HL-60 (cell line): ENCODE measurements at regions not wholly inside any gene's neighbourhood (a gene's known extent, or its start where the extent isn't known, plus 50 kb on each side); places are given as distances from the start of the nearest gene placed in this dataset.

Source experiments
- DNase-seq, 2 experiments: peaks; one replicate each; pipeline ENCODE4 v3.0.0-alpha.2; 2010 to 2020; ENCODE audit warnings: low read depth in 1 of 2, low spot score in 1 of 2
- H3K27ac ChIP-seq: fragments of 250-450 bp; sonication (Bioruptor Pico); replicated peaks from 2 replicates; pipeline ENCODE4 v1.5.1; 2020; ENCODE audit warnings: mild to moderate bottlenecking, moderate library complexity
- H3K27me3 ChIP-seq: fragments of 250-450 bp; sonication (Bioruptor Pico); 2 replicates; pipeline ENCODE4 v1.5.1; 2021; ENCODE audit warnings: mild to moderate bottlenecking, moderate library complexity; ENCODE audit not compliant: insufficient read depth, poor library complexity, severe bottlenecking
- H3K4me3 ChIP-seq: replicated peaks from 2 replicates; pipeline ENCODE4 v1.5.1; 2011; ENCODE audit warnings: mild to moderate bottlenecking, control low read depth, low read length; ENCODE audit not compliant: insufficient read depth
- CTCF ChIP-seq: IDR thresholded peaks from one replicate; pipeline ENCODE4 v1.5.1; 2011; ENCODE audit warnings: low read length, control low read depth, inconsistent platforms; ENCODE audit not compliant: insufficient read depth
- GABPA ChIP-seq: IDR thresholded peaks from 2 replicates; pipeline ENCODE4 v1.6.1; 2012; ENCODE audit warnings: low read depth
- POLR2AphosphoS5 ChIP-seq: IDR thresholded peaks from 2 replicates; pipeline ENCODE4 v1.6.1; 2012; ENCODE audit warnings: low read depth
- SPI1 ChIP-seq: IDR thresholded peaks from 2 replicates; pipeline ENCODE4 v1.6.1; 2012; ENCODE audit warnings: low read depth, mild to moderate bottlenecking, borderline replicate concordance
- TF ChIP-seq, protein P1 (sequence below): IDR thresholded peaks from 2 replicates; pipeline ENCODE4 v1.6.1; 2012; ENCODE audit warnings: low read depth; ENCODE audit not compliant: insufficient replicate concordance

- no peak for DNase-seq
- Histone ChIP-seq H3K4me3 (no peak overlapping the region), H3K27ac (no peak overlapping the region), H3K27me3 (peaks cover 8% of the 10 kb centered on the region)
- no peak for TF ChIP-seq CTCF
- no peak for TF ChIP-seq SPI1
- TF ChIP-seq GABPA: no peak
- TF ChIP-seq, protein P1, sequence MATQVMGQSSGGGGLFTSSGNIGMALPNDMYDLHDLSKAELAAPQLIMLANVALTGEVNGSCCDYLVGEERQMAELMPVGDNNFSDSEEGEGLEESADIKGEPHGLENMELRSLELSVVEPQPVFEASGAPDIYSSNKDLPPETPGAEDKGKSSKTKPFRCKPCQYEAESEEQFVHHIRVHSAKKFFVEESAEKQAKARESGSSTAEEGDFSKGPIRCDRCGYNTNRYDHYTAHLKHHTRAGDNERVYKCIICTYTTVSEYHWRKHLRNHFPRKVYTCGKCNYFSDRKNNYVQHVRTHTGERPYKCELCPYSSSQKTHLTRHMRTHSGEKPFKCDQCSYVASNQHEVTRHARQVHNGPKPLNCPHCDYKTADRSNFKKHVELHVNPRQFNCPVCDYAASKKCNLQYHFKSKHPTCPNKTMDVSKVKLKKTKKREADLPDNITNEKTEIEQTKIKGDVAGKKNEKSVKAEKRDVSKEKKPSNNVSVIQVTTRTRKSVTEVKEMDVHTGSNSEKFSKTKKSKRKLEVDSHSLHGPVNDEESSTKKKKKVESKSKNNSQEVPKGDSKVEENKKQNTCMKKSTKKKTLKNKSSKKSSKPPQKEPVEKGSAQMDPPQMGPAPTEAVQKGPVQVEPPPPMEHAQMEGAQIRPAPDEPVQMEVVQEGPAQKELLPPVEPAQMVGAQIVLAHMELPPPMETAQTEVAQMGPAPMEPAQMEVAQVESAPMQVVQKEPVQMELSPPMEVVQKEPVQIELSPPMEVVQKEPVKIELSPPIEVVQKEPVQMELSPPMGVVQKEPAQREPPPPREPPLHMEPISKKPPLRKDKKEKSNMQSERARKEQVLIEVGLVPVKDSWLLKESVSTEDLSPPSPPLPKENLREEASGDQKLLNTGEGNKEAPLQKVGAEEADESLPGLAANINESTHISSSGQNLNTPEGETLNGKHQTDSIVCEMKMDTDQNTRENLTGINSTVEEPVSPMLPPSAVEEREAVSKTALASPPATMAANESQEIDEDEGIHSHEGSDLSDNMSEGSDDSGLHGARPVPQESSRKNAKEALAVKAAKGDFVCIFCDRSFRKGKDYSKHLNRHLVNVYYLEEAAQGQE: no peak
- no peak for TF ChIP-seq POLR2AphosphoS5
Observed at GRCh38 chr2:176601066-176601465, 331.8 kb downstream of the MTX2 start.

- TF ChIP-seq POLR2AphosphoS5 (no peak), SPI1 (no peak), GABPA (no peak), CTCF (no peak)
- TF ChIP-seq, protein P1: no peak
- no peak overlapping the region for H3K4me3 ChIP-seq
Observed at GRCh38 chr2:176612036-176612435, 342.8 kb downstream of the MTX2 start.

DNA sequence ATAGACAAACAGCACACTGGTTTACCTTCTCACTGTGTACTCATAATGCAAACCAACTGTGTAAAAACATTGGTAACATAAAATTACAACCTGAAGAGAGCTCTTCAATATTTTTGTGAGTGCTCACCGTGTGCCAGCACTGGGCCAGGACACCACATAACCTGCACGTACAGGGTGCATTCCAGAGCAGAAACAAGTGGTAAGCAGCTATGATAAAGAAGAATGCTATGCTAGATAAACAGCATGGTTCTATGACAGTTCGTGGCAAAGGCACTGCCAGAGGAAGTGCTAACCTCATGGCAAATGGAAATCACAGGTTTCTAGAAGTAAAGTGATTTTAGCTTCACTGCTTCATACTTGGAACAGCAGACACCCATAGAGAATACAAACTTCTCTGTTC is 343.5 kb downstream of the MTX2 start:
- Histone ChIP-seq H3K27me3 (peaks cover 3% of the 10 kb centered on the region), H3K27ac (no peak overlapping the region), H3K4me3 (no peak overlapping the region)
- no peak for TF ChIP-seq GABPA
- DNase-seq: no peak

More at GRCh38 chr2:176612036-176612435, 342.8 kb downstream of the MTX2 start:
- no peak for DNase-seq
- H3K27ac ChIP-seq: no peak overlapping the region
- H3K27me3 ChIP-seq: peaks cover 5% of the 10 kb centered on the region

DNA sequence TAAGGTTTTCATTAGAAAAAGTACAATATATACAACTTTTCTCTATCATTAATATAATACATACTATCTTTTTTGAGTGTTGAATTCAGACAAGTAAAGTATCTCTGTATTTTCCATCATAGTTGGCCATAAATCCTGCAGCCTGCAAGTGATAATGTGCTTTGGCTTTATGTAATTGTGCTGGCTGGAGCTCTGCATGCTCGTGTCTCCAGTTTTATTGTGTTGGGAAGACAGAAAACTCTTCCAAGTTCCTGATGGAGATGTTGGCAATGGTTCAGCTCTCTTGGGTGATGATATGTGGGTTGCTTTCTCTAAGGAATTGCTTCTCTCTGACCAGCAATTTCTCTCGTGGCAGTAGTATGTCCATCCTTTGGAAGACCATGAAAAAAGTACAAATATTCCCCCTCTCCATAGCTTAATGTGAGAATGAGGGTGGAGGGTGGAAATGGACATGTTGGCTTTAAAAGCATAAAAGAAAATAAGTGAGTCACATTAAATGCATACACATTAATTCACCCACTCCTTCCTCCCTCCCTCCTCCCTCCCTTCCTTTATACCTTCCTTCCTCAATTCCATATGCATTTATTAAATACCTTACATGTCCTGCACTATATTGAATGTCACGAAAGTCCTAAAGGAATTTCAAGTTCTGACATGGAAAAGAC is 344.2 kb downstream of the MTX2 start:
- Histone ChIP-seq H3K27ac (no peak overlapping the region), H3K27me3 (peaks cover 3% of the 10 kb centered on the region), H3K4me3 (no peak overlapping the region)
- no peak for DNase-seq
- TF ChIP-seq GABPA (no peak), POLR2AphosphoS5 (no peak), SPI1 (no peak), CTCF (no peak)
- TF ChIP-seq, protein P1: no peak
